Activated CD4-positive, alpha-beta T cell treated with anti-CD3 and anti-CD28 coated beads for 36 hours (primary cell): ENCODE measurements at regions not wholly inside any gene's neighbourhood (a gene's known extent, or its start where the extent isn't known, plus 50 kb on each side); places are given as distances from the start of the nearest gene placed in this dataset.
"Not testable (repeated sequence)": the region's sequence is repeated elsewhere in the genome, so short reads cannot be mapped to it uniquely, and the experiment has no call there.

Source experiments
- ATAC-seq: fragments of 200-7000 bp; cut with Tn5 transposase; one replicate; pipeline ENCODE4 v1.10.0; 2021; ENCODE audit warnings: mild to moderate bottlenecking, moderate library complexity
- CTCF ChIA-PET: fragments of 350-600 bp; sonication (Branson Sonifier 250); formaldehyde crosslinking; loops from one replicate; lab custom pipeline; 2021; ENCODE audit warnings: antibody characterized with exemption; lab: Charles Lee
- POLR2A ChIA-PET: fragments of 350-600 bp; sonication (Branson Sonifier 250); formaldehyde crosslinking; loops from one replicate; lab custom pipeline; 2021; ENCODE audit warnings: antibody characterized with exemption, inconsistent platforms; lab: Charles Lee
- DNase-seq: peaks from one replicate; pipeline ENCODE4 v3.0.0-alpha.2; 2020
- H3K27ac Mint-ChIP-seq: one replicate; pipeline ENCODE4 v1.8.0; 2021; ENCODE audit warnings: mixed read lengths
- H3K27me3 Mint-ChIP-seq: one replicate; pipeline ENCODE4 v1.8.0; 2021; ENCODE audit warnings: mixed read lengths
- H3K36me3 Mint-ChIP-seq: one replicate; pipeline ENCODE4 v1.8.0; 2021; ENCODE audit warnings: low read depth, mixed read lengths
- H3K4me1 Mint-ChIP-seq: one replicate; pipeline ENCODE4 v1.8.0; 2021; ENCODE audit warnings: mixed read lengths
- H3K4me3 Mint-ChIP-seq: one replicate; pipeline ENCODE4 v1.8.0; 2021; ENCODE audit warnings: mild to moderate bottlenecking, moderate library complexity, mixed read lengths
- H3K9me3 Mint-ChIP-seq: one replicate; pipeline ENCODE4 v1.8.0; 2021; ENCODE audit warnings: low read depth, mixed read lengths
- intact Hi-C, 2 experiments: fragments of 100-400 bp; cut with DNase I in 1 of 2; cut with micrococcal nuclease in 1 of 2; formaldehyde crosslinking; loops; one replicate each; pipeline versions ENCODE4 v1.14.2 to v1.15.1; 2022 to 2024; cut with DNase I, micrococcal nuclease

DNA sequence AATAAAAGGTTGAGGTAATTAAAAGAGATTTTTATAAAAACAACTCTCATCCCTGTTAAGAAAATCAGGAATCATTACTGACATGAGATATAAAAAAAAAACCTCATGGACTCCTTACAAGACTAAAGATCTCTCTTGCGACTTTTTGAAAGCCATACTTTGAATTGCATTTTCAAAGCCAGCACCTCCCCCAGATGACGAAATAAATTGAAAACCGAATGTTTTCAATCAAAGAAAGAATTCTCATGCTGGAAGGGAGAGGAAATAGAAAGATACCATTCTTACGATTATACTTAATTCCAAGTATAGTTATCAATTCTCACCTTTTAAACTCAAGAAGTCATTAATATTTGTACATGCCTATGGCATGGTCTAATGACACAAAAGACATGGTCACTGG is 452.3 kb downstream of the GJA1 start:
- no peak overlapping the region for H3K27ac Mint-ChIP-seq
- DNase-seq (no peak), ATAC-seq (no peak)
- ChIA-PET POLR2A (no interaction called here), CTCF (no interaction called here)
- H3K27me3 Mint-ChIP-seq: no peaks in the 10 kb centered on the region
- H3K4me1 Mint-ChIP-seq: no peaks in the 10 kb centered on the region
- no peaks in the 10 kb centered on the region for H3K36me3 Mint-ChIP-seq
- H3K4me3 Mint-ChIP-seq: no peak overlapping the region
- intact Hi-C loops: no loop called here
- no peaks in the 10 kb centered on the region for H3K9me3 Mint-ChIP-seq

GRCh38 chr6:121890307-121890910 is 455.0 kb downstream of the GJA1 start:
- CTCF ChIA-PET: no interaction called here
- POLR2A ChIA-PET: no interaction called here
- Mint-ChIP-seq H3K27ac (no peak overlapping the region), H3K9me3 (no peaks in the 10 kb centered on the region), H3K4me1 (no peaks in the 10 kb centered on the region), H3K27me3 (no peaks in the 10 kb centered on the region), H3K36me3 (no peaks in the 10 kb centered on the region), H3K4me3 (no peak overlapping the region)
- intact Hi-C loops: no loop called here
- DNase-seq (no peak), ATAC-seq (no peak)

DNA sequence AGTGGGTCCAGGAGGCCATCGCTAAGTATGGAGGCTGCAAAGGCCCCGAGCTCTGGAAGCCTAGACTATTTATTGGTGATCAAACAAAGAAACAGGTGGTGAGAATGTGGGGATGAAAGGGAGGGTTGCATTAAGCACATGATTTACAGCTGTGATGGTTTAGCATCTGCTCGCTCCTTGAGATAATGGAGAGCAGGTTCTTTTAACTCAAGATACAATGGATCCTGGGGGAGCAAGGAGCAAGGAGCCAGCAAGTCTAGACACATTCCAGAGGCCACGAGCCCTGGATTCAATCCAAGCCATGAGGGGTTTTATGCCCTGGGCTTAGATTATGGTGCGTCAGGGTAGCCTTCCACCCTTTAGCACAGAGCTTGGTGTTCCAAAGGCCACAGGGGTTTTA is 460.3 kb downstream of the GJA1 start:
- H3K9me3 Mint-ChIP-seq, H3K27me3 Mint-ChIP-seq, DNase-seq, CTCF ChIA-PET, H3K36me3 Mint-ChIP-seq, ATAC-seq, H3K27ac Mint-ChIP-seq, intact Hi-C loops, POLR2A ChIA-PET, H3K4me3 Mint-ChIP-seq, H3K4me1 Mint-ChIP-seq: not testable (repeated sequence)

GRCh38 chr6:121896363-121896762 is 460.9 kb downstream of the GJA1 start:
- no peaks in the 10 kb centered on the region for H3K9me3 Mint-ChIP-seq
- no peak for DNase-seq

DNA sequence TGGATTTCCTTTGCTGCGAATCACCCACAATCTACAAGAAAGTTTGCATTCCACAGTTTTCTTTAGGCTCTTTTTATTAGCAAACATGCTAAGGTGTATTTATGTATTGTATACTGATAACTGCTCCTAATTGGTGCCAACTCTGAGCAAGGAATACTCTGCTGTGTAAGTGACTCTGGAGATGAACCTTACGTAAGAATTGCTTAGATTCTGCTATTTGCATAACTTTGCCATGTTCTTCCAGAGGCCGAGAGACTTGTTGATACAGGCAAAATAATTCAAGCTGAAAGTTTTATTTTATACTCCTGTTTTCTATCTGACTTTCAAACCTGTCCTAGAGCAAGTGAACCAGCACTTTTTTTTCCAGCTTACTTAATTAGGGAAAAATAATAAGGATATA is 461.3 kb downstream of the GJA1 start:
- no peak for ATAC-seq
- Mint-ChIP-seq H3K4me1 (no peaks in the 10 kb centered on the region), H3K36me3 (no peaks in the 10 kb centered on the region), H3K27me3 (no peaks in the 10 kb centered on the region), H3K4me3 (no peak overlapping the region), H3K27ac (no peak overlapping the region), H3K9me3 (no peaks in the 10 kb centered on the region)
- POLR2A ChIA-PET: no interaction called here
- intact Hi-C loops: no loop called here
- CTCF ChIA-PET: no interaction called here
- no peak for DNase-seq

More at GRCh38 chr6:121896363-121896762, 460.9 kb downstream of the GJA1 start:
- CTCF ChIA-PET: no interaction called here
- no peak overlapping the region for H3K27ac Mint-ChIP-seq
- no peaks in the 10 kb centered on the region for H3K36me3 Mint-ChIP-seq
- H3K4me1 Mint-ChIP-seq: no peaks in the 10 kb centered on the region
- no peaks in the 10 kb centered on the region for H3K27me3 Mint-ChIP-seq
- intact Hi-C loops: no loop called here
- no peak overlapping the region for H3K4me3 Mint-ChIP-seq
- POLR2A ChIA-PET: no interaction called here
- no peak for ATAC-seq

DNA sequence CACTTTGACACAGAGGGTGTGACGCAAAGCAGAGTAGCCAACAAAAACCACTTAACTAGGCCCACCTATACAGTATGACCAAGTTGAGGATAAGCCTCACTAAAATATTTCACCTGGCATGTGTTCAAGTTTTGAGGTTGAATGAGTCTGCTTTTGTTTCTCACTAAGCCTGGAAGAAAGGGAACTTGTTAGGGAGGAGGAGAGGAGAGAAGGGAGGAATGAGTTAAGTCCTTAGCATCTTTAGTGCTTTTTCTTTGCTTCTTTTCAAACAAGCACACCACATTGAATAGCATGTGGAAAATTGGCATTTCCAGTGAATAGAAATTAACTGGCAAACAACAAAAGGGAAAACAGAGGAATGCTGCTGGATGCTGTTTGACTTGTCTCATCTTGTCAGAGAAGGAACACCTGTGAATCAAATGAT is 461.9 kb downstream of the GJA1 start:
- no peaks in the 10 kb centered on the region for H3K4me1 Mint-ChIP-seq
- no peak for ATAC-seq
- no peak overlapping the region for H3K4me3 Mint-ChIP-seq
- intact Hi-C loops: no loop called here
- ChIA-PET CTCF (no interaction called here), POLR2A (interaction anchor here (0.6 kb wide), 1 partner anchor 302 kb away, joined by 3 read pairs; no protein-coding TSS in a partner anchor)
- H3K36me3 Mint-ChIP-seq: no peaks in the 10 kb centered on the region
- H3K27ac Mint-ChIP-seq: no peak overlapping the region
- no peaks in the 10 kb centered on the region for H3K27me3 Mint-ChIP-seq
- H3K9me3 Mint-ChIP-seq: no peaks in the 10 kb centered on the region
- no peak for DNase-seq

GRCh38 chr6:121901432-121901831 is 466.0 kb downstream of the GJA1 start:
- ATAC-seq: no peak
- Mint-ChIP-seq H3K36me3 (no peaks in the 10 kb centered on the region), H3K9me3 (no peaks in the 10 kb centered on the region), H3K4me1 (no peaks in the 10 kb centered on the region), H3K27me3 (no peaks in the 10 kb centered on the region), H3K27ac (no peak overlapping the region), H3K4me3 (no peak overlapping the region)
- no peak for DNase-seq
- CTCF ChIA-PET: interaction anchor here (1.1 kb wide), 1 partner anchor 31 kb away, joined by 3 read pairs; no protein-coding TSS in a partner anchor
- intact Hi-C loops: no loop called here
- POLR2A ChIA-PET: no interaction called here

DNA sequence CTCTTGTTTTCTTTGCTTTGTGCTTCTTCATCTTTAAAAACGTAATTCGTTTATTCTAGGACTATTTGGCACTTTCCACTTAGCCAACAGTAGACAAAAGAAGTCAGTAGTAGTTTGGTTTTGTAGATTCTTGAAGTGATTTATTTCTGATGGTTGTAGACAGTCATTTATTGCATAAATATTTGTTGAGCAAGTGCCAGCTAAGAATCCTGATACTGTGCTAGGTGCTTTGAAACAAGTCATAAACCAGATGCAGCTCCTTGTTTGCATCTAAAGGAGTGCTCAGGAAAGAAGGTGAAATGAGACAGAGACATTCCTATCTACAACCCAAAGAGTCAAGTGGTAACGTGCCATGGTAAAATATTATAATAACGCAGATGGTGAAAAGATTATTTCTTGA is 469.1 kb downstream of the GJA1 start:
- Mint-ChIP-seq H3K27me3 (no peaks in the 10 kb centered on the region), H3K36me3 (no peaks in the 10 kb centered on the region), H3K4me1 (no peaks in the 10 kb centered on the region), H3K4me3 (no peak overlapping the region), H3K9me3 (peaks cover 7% of the 10 kb centered on the region), H3K27ac (no peak overlapping the region)
- ATAC-seq: no peak
- CTCF ChIA-PET: no interaction called here
- DNase-seq: no peak
- POLR2A ChIA-PET: no interaction called here
- intact Hi-C loops: no loop called here

- no peaks in the 10 kb centered on the region for H3K4me1 Mint-ChIP-seq
- peaks cover 2% of the 10 kb centered on the region for H3K27me3 Mint-ChIP-seq
- H3K9me3 Mint-ChIP-seq: peaks cover 12% of the 10 kb centered on the region
- H3K4me3 Mint-ChIP-seq: no peak overlapping the region
- CTCF ChIA-PET: no interaction called here
- DNase-seq: no peak
- H3K36me3 Mint-ChIP-seq: no peaks in the 10 kb centered on the region
- no peak for ATAC-seq
- H3K27ac Mint-ChIP-seq: no peak overlapping the region
- intact Hi-C loops: no loop called here
- POLR2A ChIA-PET: no interaction called here
Measured at GRCh38 chr6:121912905-121913304, 477.5 kb downstream of the GJA1 start.

DNA sequence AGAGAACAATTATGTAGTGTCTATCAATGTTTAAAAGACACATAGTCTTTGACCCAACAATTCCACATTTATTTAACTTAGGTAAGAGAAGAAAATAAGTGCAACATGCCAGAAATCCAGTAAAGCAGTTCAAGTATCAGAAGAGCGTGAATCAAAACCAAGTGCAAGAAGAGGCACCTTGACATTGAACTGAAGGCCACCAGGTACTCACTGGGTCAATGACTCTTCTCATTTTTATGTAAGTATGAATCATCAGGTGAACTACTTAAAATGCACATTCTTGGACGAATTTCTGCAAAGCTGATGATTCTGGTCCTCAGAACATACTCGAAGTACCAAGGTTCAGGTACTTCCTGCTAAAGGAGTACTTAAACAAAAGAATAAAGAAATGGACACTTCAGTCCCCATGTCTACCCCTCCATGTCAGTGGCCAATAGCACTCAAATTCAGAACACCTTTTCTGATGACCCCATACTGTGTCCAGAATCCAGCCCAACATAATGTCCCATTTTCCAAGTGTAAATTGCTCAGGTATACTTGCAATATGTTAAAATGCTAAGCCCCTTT is 481.9 kb downstream of the GJA1 start:
- no peak overlapping the region for H3K4me3 Mint-ChIP-seq
- H3K9me3 Mint-ChIP-seq: no peaks in the 10 kb centered on the region
- intact Hi-C loops: no loop called here

DNA sequence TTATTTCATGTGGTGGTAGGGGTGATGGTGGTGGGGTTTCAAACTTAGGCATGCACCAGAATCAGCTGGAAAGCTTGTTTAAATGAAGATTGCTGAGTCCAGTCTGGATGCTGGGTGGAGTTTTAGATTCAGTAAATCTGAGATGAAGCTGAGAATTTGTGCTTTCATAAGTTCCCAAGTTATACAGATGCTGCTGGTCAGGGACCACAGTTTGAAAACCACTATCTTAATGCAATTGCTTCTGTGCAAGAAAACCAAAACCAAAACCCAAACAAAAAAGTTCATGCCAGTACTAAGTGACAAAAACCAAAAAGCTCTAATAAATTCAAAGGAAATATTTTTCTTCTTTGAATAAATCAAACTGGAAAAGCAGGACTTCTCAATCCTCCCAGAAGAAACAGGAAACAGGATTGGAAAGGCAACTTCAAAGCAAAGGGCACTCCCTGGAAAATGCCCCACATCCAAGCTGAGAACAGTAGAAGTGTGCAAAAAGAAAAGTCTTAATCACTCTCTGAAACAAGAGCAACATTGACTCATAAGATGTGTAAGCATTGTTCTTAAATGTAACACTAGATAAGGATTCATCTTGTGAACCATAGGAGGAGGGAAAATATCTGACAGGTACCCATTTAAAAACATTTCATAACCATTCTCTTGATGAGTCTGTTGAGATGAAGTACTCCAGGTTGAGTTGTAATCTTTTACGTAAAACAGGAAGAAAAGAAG is 481.5 kb upstream of the HSF2 start:
- ATAC-seq (no peak), DNase-seq (no peak)
- Mint-ChIP-seq H3K4me1 (no peaks in the 10 kb centered on the region), H3K36me3 (no peaks in the 10 kb centered on the region), H3K9me3 (no peaks in the 10 kb centered on the region), H3K4me3 (no peak overlapping the region), H3K27me3 (peaks cover 2% of the 10 kb centered on the region), H3K27ac (no peak overlapping the region)
- CTCF ChIA-PET: no interaction called here
- POLR2A ChIA-PET: no interaction called here
- intact Hi-C loops: no loop called here

More for the DNA sequence above, 481.9 kb downstream of the GJA1 start:
- ChIA-PET POLR2A (no interaction called here), CTCF (no interaction called here)
- no peaks in the 10 kb centered on the region for H3K4me1 Mint-ChIP-seq
- no peaks in the 10 kb centered on the region for H3K36me3 Mint-ChIP-seq
- H3K27ac Mint-ChIP-seq: no peak overlapping the region
- H3K27me3 Mint-ChIP-seq: peaks cover 2% of the 10 kb centered on the region
- ATAC-seq (no peak), DNase-seq (no peak)

DNA sequence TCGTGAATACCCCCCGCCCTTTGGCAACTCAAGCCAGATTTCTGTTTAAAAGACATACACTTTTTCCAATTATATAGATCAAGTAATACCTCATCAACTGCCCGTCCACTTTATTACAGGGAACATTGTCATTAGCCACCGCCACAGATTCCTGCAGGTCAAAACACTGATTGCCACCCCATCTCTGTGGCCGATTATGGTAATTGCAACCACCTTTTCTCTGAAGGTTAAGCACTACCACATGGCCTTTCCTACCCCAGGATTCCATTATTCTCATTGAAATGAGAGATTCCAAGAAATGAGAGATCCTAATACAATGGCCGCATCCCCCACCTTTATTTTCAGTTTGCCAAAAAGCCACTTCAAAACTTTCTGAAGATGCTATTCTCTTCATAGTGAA is 478.8 kb upstream of the HSF2 start:
- Mint-ChIP-seq H3K27ac (no peak overlapping the region), H3K4me1 (peaks cover 3% of the 10 kb centered on the region), H3K9me3 (no peaks in the 10 kb centered on the region), H3K4me3 (no peak overlapping the region), H3K36me3 (no peaks in the 10 kb centered on the region), H3K27me3 (peaks cover 2% of the 10 kb centered on the region)
- CTCF ChIA-PET: no interaction called here
- POLR2A ChIA-PET: no interaction called here
- DNase-seq: no peak
- ATAC-seq: no peak
- intact Hi-C loops: no loop called here
